ENCODE measurements at regions not wholly inside any gene's neighbourhood (a gene's known extent, or its start where the extent isn't known, plus 50 kb on each side); places are given as distances from the start of the nearest gene placed in this dataset.

- no peak for TF ChIP-seq GATA2 (IDR thresholded peaks at IDR 0.05; ENCODE audit: low read depth, low read length)
- TF ChIP-seq GATA3 (IDR thresholded peaks at IDR 0.05; ENCODE audit: low read depth, low read length), result no peak
Observed at GRCh38 chr2:107419191-107419590, 407.5 kb upstream of the RGPD4 start.

GRCh38 chr2:107428781-107429180 is 397.9 kb upstream of the RGPD4 start:
- TF ChIP-seq GATA2 (IDR thresholded peaks at IDR 0.05; ENCODE audit: low read depth, low read length), result no peak
- TF ChIP-seq GATA3 (IDR thresholded peaks at IDR 0.05; ENCODE audit: low read depth, low read length), result no peak

GRCh38 chr2:107430006-107430405 is 396.7 kb upstream of the RGPD4 start:
- TF ChIP-seq GATA2 (IDR thresholded peaks at IDR 0.05; ENCODE audit: low read depth, low read length) (no peak), GATA3 (IDR thresholded peaks at IDR 0.05; ENCODE audit: low read depth, low read length) (no peak)

- TF ChIP-seq GATA3 (IDR thresholded peaks at IDR 0.05; ENCODE audit: low read depth, low read length) (no peak), GATA2 (IDR thresholded peaks at IDR 0.05; ENCODE audit: low read depth, low read length) (no peak)
Observed at GRCh38 chr2:107430596-107431266, 396.0 kb upstream of the RGPD4 start.

GRCh38 chr2:107436281-107436680 is 390.4 kb upstream of the RGPD4 start:
- TF ChIP-seq GATA3 (IDR thresholded peaks at IDR 0.05; ENCODE audit: low read depth, low read length), result no peak
- TF ChIP-seq GATA2 (IDR thresholded peaks at IDR 0.05; ENCODE audit: low read depth, low read length), result no peak

- no peak for TF ChIP-seq GATA3 (IDR thresholded peaks at IDR 0.05; ENCODE audit: low read depth, low read length)
- TF ChIP-seq GATA2 (IDR thresholded peaks at IDR 0.05; ENCODE audit: low read depth, low read length), result no peak
Observed at GRCh38 chr2:107437265-107437664, 389.4 kb upstream of the RGPD4 start.

GRCh38 chr2:107437807-107438206 is 388.9 kb upstream of the RGPD4 start:
- TF ChIP-seq GATA3 (IDR thresholded peaks at IDR 0.05; ENCODE audit: low read depth, low read length), result no peak

GRCh38 chr2:107448160-107448559 is 378.5 kb upstream of the RGPD4 start:
- TF ChIP-seq GATA3 (IDR thresholded peaks at IDR 0.05; ENCODE audit: low read depth, low read length), result no peak
- TF ChIP-seq GATA2 (IDR thresholded peaks at IDR 0.05; ENCODE audit: low read depth, low read length), result no peak

- TF ChIP-seq GATA3 (IDR thresholded peaks at IDR 0.05; ENCODE audit: low read depth, low read length), result no peak
- no peak for TF ChIP-seq GATA2 (IDR thresholded peaks at IDR 0.05; ENCODE audit: low read depth, low read length)
Observed at GRCh38 chr2:107461301-107461700, 365.4 kb upstream of the RGPD4 start.

GRCh38 chr2:107462181-107462580 is 364.5 kb upstream of the RGPD4 start:
- TF ChIP-seq GATA2 (IDR thresholded peaks at IDR 0.05; ENCODE audit: low read depth, low read length), result no peak
- TF ChIP-seq GATA3 (IDR thresholded peaks at IDR 0.05; ENCODE audit: low read depth, low read length), result no peak

GRCh38 chr2:107466241-107466640 is 360.5 kb upstream of the RGPD4 start:
- TF ChIP-seq GATA2 (IDR thresholded peaks at IDR 0.05; ENCODE audit: low read depth, low read length) (no peak), GATA3 (IDR thresholded peaks at IDR 0.05; ENCODE audit: low read depth, low read length) (no peak)

GRCh38 chr2:107466984-107467773 is 359.5 kb upstream of the RGPD4 start:
- TF ChIP-seq GATA2 (IDR thresholded peaks at IDR 0.05; ENCODE audit: low read depth, low read length) (no peak), GATA3 (IDR thresholded peaks at IDR 0.05; ENCODE audit: low read depth, low read length) (no peak)

- TF ChIP-seq GATA3 (IDR thresholded peaks at IDR 0.05; ENCODE audit: low read depth, low read length) (no peak), GATA2 (IDR thresholded peaks at IDR 0.05; ENCODE audit: low read depth, low read length) (no peak)
Observed at GRCh38 chr2:107469437-107469995, 357.2 kb upstream of the RGPD4 start.

- no peak for TF ChIP-seq GATA3 (IDR thresholded peaks at IDR 0.05; ENCODE audit: low read depth, low read length)
- no peak for TF ChIP-seq GATA2 (IDR thresholded peaks at IDR 0.05; ENCODE audit: low read depth, low read length)
Observed at GRCh38 chr2:107473150-107473549, 353.5 kb upstream of the RGPD4 start.

- TF ChIP-seq GATA3 (IDR thresholded peaks at IDR 0.05; ENCODE audit: low read depth, low read length), result no peak
- TF ChIP-seq GATA2 (IDR thresholded peaks at IDR 0.05; ENCODE audit: low read depth, low read length), result no peak
Observed at GRCh38 chr2:107475859-107476258, 350.8 kb upstream of the RGPD4 start.

All from SH-SY5Y (cell line).